T-helper 2 cell treated with Interferon-gamma antibody and Interleukin-4, amounts not matched to agents 5 μg/mL and 100 μg/mL, for 36 hours (primary cell): ENCODE measurements at regions not wholly inside any gene's neighbourhood (a gene's known extent, or its start where the extent isn't known, plus 50 kb on each side); places are given as distances from the start of the nearest gene placed in this dataset.

Source experiments
- DNase-seq: peaks from one replicate; pipeline ENCODE4 v3.0.0; 2021; ENCODE audit warnings: low spot score
- H3K27ac Mint-ChIP-seq: one replicate; pipeline ENCODE4 v1.8.0; 2021; ENCODE audit warnings: mild to moderate bottlenecking, mixed read lengths
- H3K27me3 Mint-ChIP-seq: one replicate; pipeline ENCODE4 v1.8.0; 2021; ENCODE audit warnings: low read depth, mixed read lengths
- H3K36me3 Mint-ChIP-seq: one replicate; pipeline ENCODE4 v1.8.0; 2021; ENCODE audit warnings: low read depth, mixed read lengths
- H3K4me1 Mint-ChIP-seq: one replicate; pipeline ENCODE4 v1.8.0; 2021; ENCODE audit warnings: low read depth, mixed read lengths
- H3K4me3 Mint-ChIP-seq: one replicate; pipeline ENCODE4 v1.8.0; 2022; ENCODE audit warnings: mild to moderate bottlenecking, moderate library complexity, mixed read lengths
- H3K9me3 Mint-ChIP-seq: one replicate; pipeline ENCODE4 v1.8.0; 2021; ENCODE audit warnings: mixed read lengths

DNA sequence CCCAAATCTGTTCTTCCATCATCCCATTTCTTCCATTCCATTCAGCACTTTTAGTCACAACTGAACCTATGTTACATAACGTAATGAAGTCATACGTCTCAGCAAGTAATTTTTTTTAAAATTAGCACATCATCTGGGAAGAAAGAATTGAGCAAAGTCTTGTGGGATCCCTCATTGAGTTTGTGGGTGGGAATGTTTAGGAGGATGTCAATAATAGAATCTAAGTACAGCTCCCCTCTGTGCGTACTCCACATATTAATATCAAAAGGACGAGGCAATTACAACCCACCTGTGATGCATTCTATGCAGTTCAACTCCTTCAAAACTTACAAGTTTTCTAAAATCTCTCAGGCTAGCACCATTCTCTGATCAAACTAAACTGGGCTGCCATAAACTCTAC is 526.3 kb downstream of the AGTPBP1 start:
- H3K27me3 Mint-ChIP-seq: peaks cover 4% of the 10 kb centered on the region

DNA sequence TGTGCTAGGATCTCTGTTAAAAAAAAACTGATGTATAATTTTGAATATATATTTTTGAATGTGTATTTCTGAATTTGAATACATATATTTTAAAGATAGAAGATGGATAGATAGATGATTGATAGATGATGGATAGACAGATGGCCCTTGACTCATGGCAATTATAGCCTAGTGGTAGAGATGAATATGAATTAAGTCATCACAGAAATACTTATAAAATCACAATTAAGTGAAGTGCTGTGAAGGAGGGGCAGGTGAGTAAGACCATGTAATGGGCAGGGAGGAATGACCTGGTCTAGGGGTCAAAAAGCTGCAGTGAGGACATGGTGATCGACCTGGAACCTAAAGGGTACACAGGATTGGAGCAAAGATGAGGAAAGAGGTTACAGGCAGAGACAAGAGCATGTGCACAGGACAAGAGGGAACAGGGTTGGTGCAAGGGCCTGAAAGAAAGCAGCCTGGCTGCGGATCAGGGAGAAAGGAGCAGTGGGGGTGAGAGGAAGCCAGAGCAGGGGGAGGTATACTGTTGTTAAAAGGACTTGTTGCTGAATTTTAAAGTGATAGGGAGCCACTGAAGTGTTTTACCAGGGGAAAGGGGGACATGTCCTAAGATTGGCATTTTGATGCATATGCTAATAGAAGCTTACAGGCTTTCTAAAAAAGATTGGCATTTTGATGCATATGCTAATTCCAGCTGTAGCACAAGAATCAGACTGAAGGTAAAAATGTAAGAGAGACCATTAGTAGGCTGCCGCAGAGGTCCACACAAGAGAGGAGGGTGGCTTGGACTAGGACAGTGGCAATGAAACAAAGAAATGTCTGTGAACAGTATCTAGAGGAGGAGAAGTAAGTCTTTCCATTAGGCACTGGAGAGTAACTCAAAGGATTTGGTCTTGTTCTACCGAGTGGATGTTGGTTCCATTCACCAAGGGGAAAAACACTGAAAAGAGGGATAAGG is 527.8 kb downstream of the AGTPBP1 start:
- Mint-ChIP-seq H3K4me3 (no peak overlapping the region), H3K36me3 (no peaks in the 10 kb centered on the region), H3K27me3 (peaks cover 4% of the 10 kb centered on the region), H3K9me3 (no peaks in the 10 kb centered on the region), H3K27ac (no peak overlapping the region), H3K4me1 (peaks cover 7% of the 10 kb centered on the region)
- DNase-seq: no peak

More for the DNA sequence above, 526.3 kb downstream of the AGTPBP1 start:
- no peak for DNase-seq
- H3K36me3 Mint-ChIP-seq: no peaks in the 10 kb centered on the region
- no peaks in the 10 kb centered on the region for H3K9me3 Mint-ChIP-seq
- peaks cover 7% of the 10 kb centered on the region for H3K4me1 Mint-ChIP-seq
- H3K27ac Mint-ChIP-seq: no peak overlapping the region
- H3K4me3 Mint-ChIP-seq: no peak overlapping the region

DNA sequence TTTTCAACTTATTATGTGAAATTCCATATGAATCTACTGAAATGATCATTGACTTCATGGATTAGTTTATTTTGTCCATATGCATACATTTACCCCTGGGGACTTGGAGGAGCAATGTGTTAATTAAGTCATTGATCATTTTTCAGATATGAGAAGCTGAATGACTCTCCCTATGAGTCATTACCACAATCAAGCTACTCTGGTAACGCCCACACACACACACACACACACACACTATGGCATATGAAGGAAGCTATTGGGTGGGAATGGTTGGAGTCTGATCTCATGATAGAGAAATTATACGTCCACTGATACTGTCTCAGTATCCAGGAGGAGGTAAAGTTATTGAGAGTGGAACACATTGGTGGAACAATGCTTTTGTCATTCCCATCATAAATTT is 528.9 kb downstream of the AGTPBP1 start:
- Mint-ChIP-seq H3K36me3 (no peaks in the 10 kb centered on the region), H3K4me3 (no peak overlapping the region), H3K4me1 (peaks cover 7% of the 10 kb centered on the region), H3K9me3 (peaks cover 1% of the 10 kb centered on the region), H3K27ac (no peak overlapping the region), H3K27me3 (peaks cover 4% of the 10 kb centered on the region)
- DNase-seq: peak; percentile 18

DNA sequence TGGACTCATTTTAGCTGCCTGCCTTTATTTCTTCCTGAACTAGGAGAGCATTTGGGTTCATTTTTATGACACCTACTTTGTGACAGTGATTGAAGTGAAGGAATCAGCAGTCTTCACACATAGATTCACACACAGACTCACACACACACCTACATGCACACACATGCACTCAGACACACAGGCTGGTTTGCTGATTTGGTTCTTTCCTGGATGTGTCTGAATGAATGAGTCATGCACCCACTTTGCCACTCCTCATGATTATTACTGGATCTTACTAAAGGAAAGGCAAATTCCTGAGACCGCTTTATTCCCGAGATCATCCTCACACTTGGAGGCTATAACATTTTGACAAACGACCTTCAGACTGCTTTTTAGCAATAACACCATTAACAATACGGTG is 529.5 kb downstream of the AGTPBP1 start:
- H3K36me3 Mint-ChIP-seq: no peaks in the 10 kb centered on the region
- H3K4me3 Mint-ChIP-seq: no peak overlapping the region
- DNase-seq: peak; percentile 4
- no peak overlapping the region for H3K27ac Mint-ChIP-seq
- peaks cover 7% of the 10 kb centered on the region for H3K4me1 Mint-ChIP-seq
- peaks cover 4% of the 10 kb centered on the region for H3K27me3 Mint-ChIP-seq
- peaks cover 4% of the 10 kb centered on the region for H3K9me3 Mint-ChIP-seq

DNA sequence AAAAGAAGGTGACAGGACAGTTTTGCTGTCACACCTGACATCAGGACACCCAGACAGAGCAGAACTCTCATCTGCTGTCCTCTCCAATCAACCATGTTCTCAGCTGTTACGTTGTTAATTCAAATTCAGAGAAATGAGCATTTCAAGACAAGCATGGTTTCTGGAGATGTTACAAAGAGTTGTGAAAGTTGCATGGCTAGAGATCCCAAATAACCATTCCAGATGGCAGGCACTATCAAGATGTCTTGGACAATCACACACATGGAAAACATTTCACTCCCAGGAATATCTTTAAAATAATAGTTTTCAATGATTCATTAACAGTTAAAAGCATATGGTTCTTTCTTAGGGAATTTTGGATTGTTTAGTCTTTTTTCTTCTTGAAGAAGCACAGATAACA is 533.1 kb downstream of the AGTPBP1 start:
- Mint-ChIP-seq H3K4me1 (peaks cover 7% of the 10 kb centered on the region), H3K27me3 (peaks cover under 1% of the 10 kb centered on the region), H3K4me3 (no peak overlapping the region), H3K36me3 (no peaks in the 10 kb centered on the region), H3K9me3 (peaks cover 4% of the 10 kb centered on the region), H3K27ac (no peak overlapping the region)
- DNase-seq: no peak

DNA sequence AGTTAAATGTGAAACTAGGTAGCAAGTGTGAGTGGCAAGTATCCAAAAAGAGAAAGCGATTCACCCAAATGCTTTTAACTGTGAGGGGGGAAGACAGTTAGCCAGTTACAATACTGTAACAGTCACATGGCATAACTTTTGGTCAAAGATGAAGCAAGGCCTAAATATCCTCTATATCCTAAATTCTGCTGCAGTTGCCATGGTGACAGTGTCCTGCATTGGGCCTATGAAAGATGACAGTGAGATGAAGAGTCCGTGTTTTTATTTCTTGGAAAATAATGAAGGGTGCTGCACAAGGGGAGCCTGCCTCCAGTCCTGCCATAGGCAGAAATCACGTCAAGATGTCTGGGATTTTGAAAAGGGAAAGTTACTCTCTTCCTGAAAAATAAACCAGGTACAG is 534.6 kb downstream of the NTRK2 start:
- no peak for DNase-seq
- Mint-ChIP-seq H3K4me1 (no peaks in the 10 kb centered on the region), H3K4me3 (no peak overlapping the region), H3K9me3 (peaks cover 4% of the 10 kb centered on the region), H3K27me3 (no peaks in the 10 kb centered on the region), H3K27ac (no peak overlapping the region), H3K36me3 (no peaks in the 10 kb centered on the region)

DNA sequence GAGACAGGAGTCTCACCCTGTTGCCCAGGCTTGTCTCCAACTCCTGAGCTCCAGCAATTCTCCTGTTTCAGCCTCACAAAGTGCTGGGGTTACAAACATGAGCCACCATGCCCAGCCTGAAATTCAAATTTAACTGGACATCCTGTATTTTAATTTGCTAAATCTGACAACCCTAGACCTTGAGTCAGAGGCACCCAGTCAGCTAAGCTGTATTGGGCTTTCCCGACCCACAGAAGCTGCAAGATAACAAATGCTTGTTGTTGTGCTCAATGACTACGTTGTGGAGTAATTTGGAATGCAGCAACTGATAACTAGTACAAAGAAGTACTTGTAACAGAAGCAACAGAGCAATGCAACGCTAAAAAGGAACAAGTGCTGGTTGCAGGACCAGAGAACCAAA is 533.1 kb downstream of the NTRK2 start:
- Mint-ChIP-seq H3K36me3 (no peaks in the 10 kb centered on the region), H3K9me3 (no peaks in the 10 kb centered on the region), H3K27me3 (no peaks in the 10 kb centered on the region), H3K4me1 (no peaks in the 10 kb centered on the region), H3K4me3 (no peak overlapping the region), H3K27ac (no peak overlapping the region)
- no peak for DNase-seq

DNA sequence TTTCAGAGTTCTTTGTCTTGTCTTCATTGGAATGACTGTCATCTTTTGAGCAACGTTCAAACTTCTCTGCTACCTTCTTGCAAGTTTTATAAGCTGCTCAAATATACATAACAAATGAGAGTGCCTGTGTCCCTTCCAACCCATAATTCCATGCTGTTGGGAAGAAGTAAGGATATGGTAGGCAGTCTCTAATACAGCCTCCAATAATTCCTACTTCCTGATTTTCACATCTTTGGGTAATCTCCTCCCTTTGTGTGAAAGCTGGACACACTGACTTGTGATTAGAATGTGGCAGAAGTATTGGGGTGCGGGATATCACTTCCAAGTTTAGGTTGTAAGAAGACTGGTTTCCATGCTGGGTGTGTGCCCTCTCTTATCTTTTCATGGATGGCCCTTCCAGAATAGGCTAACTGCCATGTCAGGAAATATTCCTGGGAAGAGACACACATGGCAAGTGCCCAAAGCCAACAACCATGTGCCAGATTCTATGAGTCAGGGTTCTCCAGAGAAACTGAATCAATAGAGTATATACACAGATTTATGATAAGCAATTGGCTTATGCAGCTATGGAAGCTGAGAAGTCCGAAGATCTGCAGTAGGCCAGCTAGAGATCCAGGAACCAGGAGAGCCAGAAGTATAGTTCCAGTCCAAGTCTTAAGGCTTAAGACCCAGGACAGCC is 531.3 kb downstream of the NTRK2 start:
- H3K27me3 Mint-ChIP-seq: no peaks in the 10 kb centered on the region
- no peaks in the 10 kb centered on the region for H3K36me3 Mint-ChIP-seq
- no peak overlapping the region for H3K4me3 Mint-ChIP-seq
- no peak for DNase-seq
- no peaks in the 10 kb centered on the region for H3K4me1 Mint-ChIP-seq
- H3K9me3 Mint-ChIP-seq: no peaks in the 10 kb centered on the region
- no peak overlapping the region for H3K27ac Mint-ChIP-seq

DNA sequence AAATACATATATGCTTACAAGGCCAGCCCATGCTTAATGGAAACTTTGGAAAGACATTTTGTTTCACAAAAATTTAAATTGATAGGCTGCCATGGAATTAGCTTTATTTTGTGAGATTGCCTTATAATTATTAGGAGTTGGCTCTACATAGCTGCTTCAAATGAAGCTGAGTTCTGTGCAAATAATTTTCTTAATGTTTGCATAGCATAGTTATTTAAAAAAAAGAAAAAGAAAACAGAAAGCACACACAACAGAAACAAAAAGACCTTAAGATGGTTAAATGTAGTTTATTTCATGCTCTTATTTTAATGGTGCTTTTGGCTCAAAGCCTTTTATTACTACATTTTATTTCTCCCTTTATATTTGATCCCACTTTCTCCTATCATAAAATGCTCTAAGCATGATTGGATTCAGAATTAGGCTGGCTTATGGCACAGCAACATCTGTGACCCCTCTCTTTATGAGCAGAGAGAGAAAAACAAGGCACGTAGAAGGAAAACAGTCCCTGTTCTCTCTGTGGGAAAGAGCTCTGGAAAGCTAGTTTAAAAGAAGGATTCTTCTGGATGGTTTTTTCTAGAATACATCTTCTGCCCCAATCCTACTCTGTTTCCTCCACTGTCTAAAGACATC is 530.5 kb downstream of the NTRK2 start:
- Mint-ChIP-seq H3K4me3 (no peak overlapping the region), H3K36me3 (no peaks in the 10 kb centered on the region), H3K4me1 (no peaks in the 10 kb centered on the region), H3K27ac (no peak overlapping the region), H3K9me3 (peaks cover 1% of the 10 kb centered on the region), H3K27me3 (no peaks in the 10 kb centered on the region)
- no peak for DNase-seq

DNA sequence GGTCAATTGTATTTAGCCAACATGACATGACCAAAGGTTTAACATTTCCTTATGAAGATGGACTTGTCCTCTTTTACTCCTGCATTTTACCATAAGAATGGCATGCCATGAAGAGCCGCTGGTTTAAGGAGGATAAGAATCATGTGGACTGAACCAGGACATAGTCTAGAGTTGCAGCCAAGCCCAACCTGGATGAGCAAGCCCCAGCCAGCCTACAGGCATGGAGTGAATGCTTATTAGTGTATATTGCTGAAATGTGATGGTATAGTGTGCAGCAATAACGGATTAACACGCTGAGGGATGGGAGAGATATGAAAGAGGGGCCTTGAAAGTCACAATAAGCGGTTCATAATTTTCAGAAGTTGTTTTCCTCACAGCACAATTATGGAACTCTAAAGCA is 523.2 kb downstream of the NTRK2 start:
- Mint-ChIP-seq H3K36me3 (no peaks in the 10 kb centered on the region), H3K27me3 (no peaks in the 10 kb centered on the region), H3K4me3 (no peak overlapping the region), H3K4me1 (no peaks in the 10 kb centered on the region), H3K9me3 (peaks cover 7% of the 10 kb centered on the region), H3K27ac (no peak overlapping the region)
- no peak for DNase-seq

DNA sequence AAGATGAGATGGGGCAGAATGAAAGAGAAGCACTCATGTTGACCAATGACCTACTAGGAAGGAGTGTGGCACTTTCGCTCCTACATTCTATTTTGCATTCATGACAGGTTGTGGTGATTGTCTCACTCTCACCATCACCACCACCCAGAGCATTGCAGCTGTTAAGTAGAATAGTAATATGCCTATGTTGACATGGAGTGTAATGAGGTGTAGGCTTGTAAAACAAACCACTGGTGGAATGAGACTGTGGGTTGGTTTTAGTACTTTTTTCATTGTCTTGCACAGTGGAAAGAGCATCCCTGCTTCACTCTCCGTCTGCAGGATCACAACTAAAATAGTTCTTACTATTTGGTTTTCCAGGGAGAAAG is 516.7 kb downstream of the NTRK2 start:
- no peaks in the 10 kb centered on the region for H3K9me3 Mint-ChIP-seq
- no peak overlapping the region for H3K4me3 Mint-ChIP-seq
- no peak for DNase-seq
- H3K27me3 Mint-ChIP-seq: no peaks in the 10 kb centered on the region
- no peak overlapping the region for H3K27ac Mint-ChIP-seq
- H3K36me3 Mint-ChIP-seq: no peaks in the 10 kb centered on the region
- no peaks in the 10 kb centered on the region for H3K4me1 Mint-ChIP-seq

DNA sequence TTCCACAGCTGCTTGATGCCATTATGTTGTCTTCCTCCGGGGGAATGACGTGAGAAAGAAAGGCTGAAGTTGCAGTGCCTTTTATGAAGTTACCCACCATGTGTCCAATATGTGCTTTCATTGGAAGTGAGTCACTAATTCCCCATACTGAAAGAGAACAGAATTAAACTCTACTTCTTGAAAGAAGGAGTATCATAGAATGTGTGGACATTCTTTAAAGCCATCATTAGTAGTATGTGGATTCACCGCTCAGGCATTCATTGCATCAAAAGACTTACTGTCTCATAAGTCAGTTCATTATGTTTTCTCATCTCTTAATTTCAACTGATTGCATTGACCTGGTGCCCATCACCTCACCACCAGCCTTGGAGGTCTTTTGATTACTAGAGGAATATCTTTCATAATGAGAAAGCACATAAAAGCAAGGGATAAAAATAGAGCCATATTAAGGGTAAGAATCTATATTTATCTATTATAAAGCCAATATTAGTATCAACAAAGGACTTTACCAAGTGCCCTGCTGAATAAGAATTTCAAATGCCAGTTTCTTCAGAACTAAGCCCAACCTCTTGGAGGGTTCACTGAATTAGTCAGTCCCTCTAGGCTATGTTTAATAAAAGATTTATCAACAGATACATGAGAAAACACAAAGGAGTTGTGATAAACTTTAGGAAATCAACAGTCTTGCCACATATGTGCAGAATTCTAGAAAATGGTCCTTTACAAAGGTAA is 516.1 kb downstream of the NTRK2 start:
- DNase-seq: no peak
- H3K36me3 Mint-ChIP-seq: no peaks in the 10 kb centered on the region
- no peaks in the 10 kb centered on the region for H3K27me3 Mint-ChIP-seq
- H3K9me3 Mint-ChIP-seq: no peaks in the 10 kb centered on the region
- H3K4me3 Mint-ChIP-seq: no peak overlapping the region
- H3K27ac Mint-ChIP-seq: no peak overlapping the region
- no peaks in the 10 kb centered on the region for H3K4me1 Mint-ChIP-seq

DNA sequence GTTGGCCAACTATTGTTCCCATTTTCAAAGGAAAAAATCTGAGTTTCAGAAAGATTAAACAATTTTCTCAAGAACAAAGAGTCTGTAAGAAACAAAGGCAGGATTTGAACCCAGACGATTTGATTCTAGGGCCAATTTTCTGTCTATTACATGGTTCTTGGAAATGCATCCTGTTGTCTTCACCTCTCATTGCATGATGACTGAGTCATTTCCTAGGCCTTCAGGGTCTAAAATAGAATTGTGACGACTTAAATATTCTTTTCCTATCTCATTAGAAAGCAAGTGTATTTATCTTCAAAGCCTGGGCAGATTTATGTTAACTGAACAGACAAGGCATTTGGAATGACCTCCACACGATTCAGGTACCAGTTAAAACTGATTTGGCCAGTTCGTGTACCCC is 512.9 kb downstream of the NTRK2 start:
- no peaks in the 10 kb centered on the region for H3K4me1 Mint-ChIP-seq
- H3K9me3 Mint-ChIP-seq: no peaks in the 10 kb centered on the region

DNA sequence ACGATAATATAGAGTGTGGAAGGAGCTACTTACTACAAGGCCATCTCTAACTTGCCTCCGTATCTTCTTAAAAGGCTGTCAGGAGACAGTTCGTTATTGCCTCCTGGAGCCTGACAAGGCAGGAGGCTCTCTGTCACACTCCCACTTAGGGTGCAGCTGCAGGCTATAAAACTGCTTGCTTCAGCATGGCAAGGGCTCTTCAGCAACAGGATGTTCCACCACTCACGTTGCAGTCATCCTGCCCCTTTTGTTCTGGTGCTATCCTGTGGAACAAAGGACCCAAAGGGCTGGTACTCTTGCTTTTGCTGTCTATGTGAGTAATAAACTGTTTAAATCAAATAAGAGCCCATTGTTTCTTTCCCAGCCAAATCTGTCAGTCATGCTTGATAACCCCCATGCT is 508.9 kb downstream of the NTRK2 start:
- DNase-seq: no peak
- no peak overlapping the region for H3K4me3 Mint-ChIP-seq
- no peaks in the 10 kb centered on the region for H3K27me3 Mint-ChIP-seq
- no peaks in the 10 kb centered on the region for H3K9me3 Mint-ChIP-seq
- no peak overlapping the region for H3K27ac Mint-ChIP-seq
- H3K4me1 Mint-ChIP-seq: no peaks in the 10 kb centered on the region
- no peaks in the 10 kb centered on the region for H3K36me3 Mint-ChIP-seq

More for the DNA sequence above, 512.9 kb downstream of the NTRK2 start:
- H3K4me3 Mint-ChIP-seq: no peak overlapping the region
- no peak for DNase-seq
- H3K27me3 Mint-ChIP-seq: no peaks in the 10 kb centered on the region
- no peak overlapping the region for H3K27ac Mint-ChIP-seq
- H3K36me3 Mint-ChIP-seq: no peaks in the 10 kb centered on the region
